GM10266 (cell line): ENCODE measurements at regions not wholly inside any gene's neighbourhood (a gene's known extent, or its start where the extent isn't known, plus 50 kb on each side); places are given as distances from the start of the nearest gene placed in this dataset.
A peak's percentile ranks its signal among the peaks of the same experiment; 100 is the strongest.

Source experiments
- DNase-seq: peaks from one replicate; pipeline ENCODE4 v3.0.0; 2012; ENCODE audit errors: extremely low spot score
- CTCF ChIP-seq: IDR thresholded peaks from 2 replicates; pipeline ENCODE4 v1.5.1; 2012; ENCODE audit warnings: mild to moderate bottlenecking, low read depth; ENCODE audit not compliant: control insufficient read depth, insufficient read depth; ENCODE audit errors: missing control alignments

- no peak for TF ChIP-seq CTCF
- DNase-seq, result no peak
These were observed 59.3 kb upstream of the NUP160 start for GRCh38 chr11:47907499-47907898.

GRCh38 chr11:47906066-47906465 lies 57.9 kb upstream of the NUP160 start:
- DNase-seq, result no peak
- no peak for TF ChIP-seq CTCF

GRCh38 chr11:47905358-47906059 lies 57.4 kb upstream of the NUP160 start:
- no peak for DNase-seq
- TF ChIP-seq CTCF, result no peak

- TF ChIP-seq CTCF, result no peak
- no peak for DNase-seq
These were observed 56.7 kb upstream of the NUP160 start for GRCh38 chr11:47904808-47905207.

- TF ChIP-seq CTCF, result no peak
- no peak for DNase-seq
These were observed 55.9 kb upstream of the NUP160 start for GRCh38 chr11:47904048-47904447.

- DNase-seq, result peak; percentile 59
- TF ChIP-seq CTCF, result no peak
These were observed 51.7 kb upstream of the NUP160 start for GRCh38 chr11:47899801-47900200.
